ENCODE measurements at regions not wholly inside any gene's neighbourhood (a gene's known extent, or its start where the extent isn't known, plus 50 kb on each side); places are given as distances from the start of the nearest gene placed in this dataset.

DNA sequence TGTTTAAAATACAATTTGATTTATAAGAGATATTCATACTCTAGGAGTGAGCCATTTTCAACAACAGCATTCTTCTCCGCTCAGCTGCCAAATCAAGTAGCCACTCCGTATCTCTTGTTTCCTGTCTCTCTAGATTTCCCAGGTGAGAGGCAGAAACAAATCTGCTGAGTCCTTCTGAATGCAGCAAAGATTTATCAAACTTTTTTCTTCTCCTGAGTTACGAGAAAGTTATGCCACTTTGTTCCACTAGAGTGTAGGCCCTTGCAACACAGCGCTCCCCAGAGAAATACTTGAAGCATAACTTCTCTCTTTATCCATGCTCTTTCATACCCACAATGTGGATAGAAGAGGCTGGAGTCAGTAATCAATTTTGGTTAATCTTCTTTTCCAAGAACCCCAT, 1960.8 kb downstream of the OLFM4 start:
- intact Hi-C loops (cut with micrococcal nuclease) = no loop called here
- no peak for DNase-seq (ENCODE audit: unreplicated experiment)
- no peaks in the 10 kb centered on the region for H3K9me3 Mint-ChIP-seq (ENCODE audit: unreplicated experiment)
- TF ChIP-seq, protein P1, sequence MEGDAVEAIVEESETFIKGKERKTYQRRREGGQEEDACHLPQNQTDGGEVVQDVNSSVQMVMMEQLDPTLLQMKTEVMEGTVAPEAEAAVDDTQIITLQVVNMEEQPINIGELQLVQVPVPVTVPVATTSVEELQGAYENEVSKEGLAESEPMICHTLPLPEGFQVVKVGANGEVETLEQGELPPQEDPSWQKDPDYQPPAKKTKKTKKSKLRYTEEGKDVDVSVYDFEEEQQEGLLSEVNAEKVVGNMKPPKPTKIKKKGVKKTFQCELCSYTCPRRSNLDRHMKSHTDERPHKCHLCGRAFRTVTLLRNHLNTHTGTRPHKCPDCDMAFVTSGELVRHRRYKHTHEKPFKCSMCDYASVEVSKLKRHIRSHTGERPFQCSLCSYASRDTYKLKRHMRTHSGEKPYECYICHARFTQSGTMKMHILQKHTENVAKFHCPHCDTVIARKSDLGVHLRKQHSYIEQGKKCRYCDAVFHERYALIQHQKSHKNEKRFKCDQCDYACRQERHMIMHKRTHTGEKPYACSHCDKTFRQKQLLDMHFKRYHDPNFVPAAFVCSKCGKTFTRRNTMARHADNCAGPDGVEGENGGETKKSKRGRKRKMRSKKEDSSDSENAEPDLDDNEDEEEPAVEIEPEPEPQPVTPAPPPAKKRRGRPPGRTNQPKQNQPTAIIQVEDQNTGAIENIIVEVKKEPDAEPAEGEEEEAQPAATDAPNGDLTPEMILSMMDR (IDR thresholded peaks at IDR 0.05; ENCODE audit: unreplicated experiment) = no peak
- peaks cover 6% of the 10 kb centered on the region for H3K4me1 Mint-ChIP-seq (ENCODE audit: insufficient read depth, unreplicated experiment)
- no peak overlapping the region for H3K4me3 Mint-ChIP-seq (ENCODE audit: unreplicated experiment)
- H3K36me3 Mint-ChIP-seq (ENCODE audit: insufficient read depth, unreplicated experiment) = no peaks in the 10 kb centered on the region
- no peak overlapping the region for H3K27ac Mint-ChIP-seq (ENCODE audit: low read depth, unreplicated experiment)
- no TSS peak for BruUV-seq (replicated peaks)
- H3K27me3 Mint-ChIP-seq (ENCODE audit: insufficient read depth, unreplicated experiment) = no peaks in the 10 kb centered on the region
- ChIA-PET POLR2A (interaction anchor here (0.7 to 0.8 kb wide), 2 partner anchors 9 to 1396 kb away, joined by 3 to 4 read pairs; no protein-coding TSS in a partner anchor), CTCF (interaction anchor here (0.6 to 1.3 kb wide), 2 partner anchors 36 to 176 kb away, joined by 3 read pairs; no protein-coding TSS in a partner anchor)

DNA sequence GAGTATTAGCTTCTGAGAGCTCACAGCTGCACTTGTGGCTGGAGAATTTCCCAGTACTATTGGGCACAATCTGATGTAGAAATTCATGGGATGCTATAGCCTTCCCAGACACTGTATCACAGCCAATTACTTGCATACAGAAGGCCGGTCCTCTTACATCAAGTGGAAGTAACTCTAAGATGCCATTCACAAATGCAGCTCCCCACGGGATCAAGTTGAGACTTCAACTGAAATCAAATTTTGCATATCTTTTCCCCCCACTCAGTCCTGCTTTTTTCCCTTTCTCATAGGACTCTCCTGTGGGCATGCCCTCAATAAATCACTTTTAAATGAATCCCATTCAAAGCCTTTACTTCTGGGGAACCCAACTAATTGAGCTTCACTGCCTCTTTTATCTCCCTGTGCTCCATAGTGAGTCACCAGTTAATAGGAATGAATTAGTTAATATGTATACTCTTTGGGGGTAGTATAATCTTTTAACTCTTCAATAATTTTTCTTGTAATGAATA, 1970.8 kb downstream of the OLFM4 start:
- Mint-ChIP-seq H3K27ac (ENCODE audit: low read depth, unreplicated experiment) (no peak overlapping the region), H3K4me1 (ENCODE audit: insufficient read depth, unreplicated experiment) (no peaks in the 10 kb centered on the region), H3K36me3 (ENCODE audit: insufficient read depth, unreplicated experiment) (no peaks in the 10 kb centered on the region), H3K9me3 (ENCODE audit: unreplicated experiment) (no peaks in the 10 kb centered on the region), H3K27me3 (ENCODE audit: insufficient read depth, unreplicated experiment) (no peaks in the 10 kb centered on the region), H3K4me3 (ENCODE audit: unreplicated experiment) (no peak overlapping the region)
- CTCF ChIA-PET = no interaction called here
- TF ChIP-seq, protein P1 (IDR thresholded peaks at IDR 0.05; ENCODE audit: unreplicated experiment) = no peak
- DNase-seq (ENCODE audit: unreplicated experiment) = no peak
- POLR2A ChIA-PET = interaction anchor here (0.6 kb wide), 1 partner anchor 155 kb away, joined by 3 read pairs; no protein-coding TSS in a partner anchor
- intact Hi-C loops (cut with micrococcal nuclease) = no loop called here
- BruUV-seq (replicated peaks) = no TSS peak

DNA sequence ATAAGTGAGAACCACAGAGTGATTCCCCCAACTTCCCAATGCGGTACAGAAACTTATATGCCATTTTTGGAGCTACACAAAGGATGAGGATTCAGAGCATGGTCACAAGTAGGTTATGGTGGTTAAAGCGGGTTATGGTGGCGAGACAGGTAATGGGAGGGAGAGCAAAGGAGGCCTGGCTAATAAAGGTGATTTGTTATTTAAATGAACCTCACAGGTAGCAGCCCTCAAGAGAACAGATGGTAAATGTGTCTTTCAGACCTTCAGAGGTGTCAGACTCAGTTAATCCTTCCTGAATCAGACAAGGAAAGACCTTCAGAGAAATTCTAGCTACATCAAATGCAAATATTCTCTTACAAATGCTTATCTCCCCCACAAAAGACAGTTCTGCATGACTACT, 1971.4 kb downstream of the OLFM4 start:
- CTCF ChIA-PET = no interaction called here
- POLR2A ChIA-PET = interaction anchor here (0.6 kb wide), 1 partner anchor 155 kb away, joined by 3 read pairs; no protein-coding TSS in a partner anchor
- Mint-ChIP-seq H3K4me1 (ENCODE audit: insufficient read depth, unreplicated experiment) (no peaks in the 10 kb centered on the region), H3K27me3 (ENCODE audit: insufficient read depth, unreplicated experiment) (no peaks in the 10 kb centered on the region), H3K27ac (ENCODE audit: low read depth, unreplicated experiment) (no peak overlapping the region), H3K36me3 (ENCODE audit: insufficient read depth, unreplicated experiment) (no peaks in the 10 kb centered on the region), H3K4me3 (ENCODE audit: unreplicated experiment) (no peak overlapping the region), H3K9me3 (ENCODE audit: unreplicated experiment) (no peaks in the 10 kb centered on the region)
- BruUV-seq (replicated peaks) = no TSS peak
- no peak for DNase-seq (ENCODE audit: unreplicated experiment)
- intact Hi-C loops (cut with micrococcal nuclease) = no loop called here
- TF ChIP-seq, protein P1 (IDR thresholded peaks at IDR 0.05; ENCODE audit: unreplicated experiment) = no peak

DNA sequence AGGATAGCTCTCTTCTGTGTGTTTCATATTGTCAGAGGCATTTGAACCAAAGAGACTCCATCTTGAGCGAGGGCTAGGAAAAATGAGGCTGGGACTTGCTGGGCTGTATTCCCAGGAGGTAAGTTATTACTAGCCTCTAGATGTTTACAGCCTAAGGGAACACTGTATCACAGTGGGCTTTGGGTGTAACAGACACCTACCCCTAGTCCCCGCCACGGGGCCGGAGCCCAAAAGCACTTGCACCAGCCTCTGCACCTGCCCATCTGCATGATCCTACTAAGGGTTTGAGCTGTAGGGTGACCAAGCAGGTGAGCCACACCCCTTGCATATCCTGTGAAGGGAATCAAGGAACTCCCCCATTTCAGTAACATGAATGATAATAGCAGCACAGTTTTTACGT, 1972.2 kb downstream of the OLFM4 start:
- Mint-ChIP-seq H3K36me3 (ENCODE audit: insufficient read depth, unreplicated experiment) (no peaks in the 10 kb centered on the region), H3K9me3 (ENCODE audit: unreplicated experiment) (peaks cover 3% of the 10 kb centered on the region), H3K27ac (ENCODE audit: low read depth, unreplicated experiment) (no peak overlapping the region), H3K4me1 (ENCODE audit: insufficient read depth, unreplicated experiment) (no peaks in the 10 kb centered on the region), H3K27me3 (ENCODE audit: insufficient read depth, unreplicated experiment) (no peaks in the 10 kb centered on the region), H3K4me3 (ENCODE audit: unreplicated experiment) (no peak overlapping the region)
- POLR2A ChIA-PET = interaction anchor here (0.7 kb wide), 1 partner anchor 335 kb away, joined by 3 read pairs; no protein-coding TSS in a partner anchor
- DNase-seq (ENCODE audit: unreplicated experiment) = no peak
- BruUV-seq (replicated peaks) = no TSS peak
- intact Hi-C loops (cut with micrococcal nuclease) = no loop called here
- CTCF ChIA-PET = no interaction called here
- TF ChIP-seq, protein P1 (IDR thresholded peaks at IDR 0.05; ENCODE audit: unreplicated experiment) = no peak

All from MCF 10A (cell line).